ENCODE measurements at regions not wholly inside any gene's neighbourhood (a gene's known extent, or its start where the extent isn't known, plus 50 kb on each side); places are given as distances from the start of the nearest gene placed in this dataset.
A peak's percentile ranks its signal among the peaks of the same experiment; 100 is the strongest.

DNA sequence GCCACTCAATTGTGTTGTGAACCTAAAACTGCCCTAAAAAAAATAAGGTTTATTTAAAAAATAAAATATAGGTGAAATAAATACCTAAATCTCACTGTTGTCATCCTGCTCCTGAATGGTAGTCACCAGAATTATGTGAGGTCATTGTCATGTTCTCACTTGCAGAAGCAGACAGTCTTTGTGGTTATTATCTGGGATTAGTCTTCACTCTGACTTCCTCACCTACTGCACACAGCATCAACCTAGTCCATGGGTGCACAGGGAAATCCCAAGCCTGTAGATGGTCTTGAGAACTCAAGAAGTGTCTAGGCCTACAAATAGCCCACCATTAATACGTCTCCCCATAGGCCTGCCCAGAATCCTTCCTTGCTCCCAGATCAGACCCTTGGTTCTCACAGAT is 97.0 kb downstream of the FOXF2 start:
- H3K27ac Mint-ChIP-seq, result no peak overlapping the region

DNA sequence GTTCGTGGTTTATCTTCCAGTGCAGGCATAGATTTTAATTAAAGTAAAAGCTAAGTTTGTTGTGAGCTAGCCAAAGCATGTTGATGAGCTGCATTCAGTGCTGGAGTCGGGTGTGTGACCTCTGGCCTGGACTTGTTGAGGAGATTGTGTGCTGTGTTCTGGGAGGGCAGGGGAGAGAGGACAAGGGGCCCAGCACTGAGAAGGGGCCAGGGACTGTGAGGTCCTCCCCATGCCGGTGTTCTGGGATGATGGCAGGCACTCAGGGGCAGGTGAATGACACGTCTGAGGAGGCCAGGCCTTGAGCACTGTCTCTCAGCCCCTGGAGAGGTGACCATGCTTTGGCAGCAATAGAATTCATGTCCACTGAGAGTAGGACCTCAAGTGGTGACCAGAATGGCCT is 97.9 kb downstream of the FOXF2 start:
- H3K36me3 ChIP-seq (ENCODE audit: control insufficient read depth, insufficient read depth, low read length), result no peaks in the 10 kb centered on the region
- H3K4me3 Mint-ChIP-seq, result no peak overlapping the region
- ATAC-seq (ENCODE audit: low read depth in 2 of 2) (no peak), DNase-seq (no peak)
- H3K4me1 ChIP-seq (ENCODE audit: control insufficient read depth, insufficient read depth, low read length, poor library complexity, severe bottlenecking), result no peaks in the 10 kb centered on the region
- H3K27me3 Mint-ChIP-seq, result peaks cover 2% of the 10 kb centered on the region
- H3K4me1 Mint-ChIP-seq, result no peaks in the 10 kb centered on the region
- H3K27ac ChIP-seq (ENCODE audit: insufficient read depth, low read length, poor library complexity, severe bottlenecking), result no peak overlapping the region
- H3K4me3 ChIP-seq (ENCODE audit: low read depth, low read length), result no peak overlapping the region
- H3K36me3 Mint-ChIP-seq, result no peaks in the 10 kb centered on the region
- H3K9me3 ChIP-seq (ENCODE audit: control insufficient read depth in 2 of 2, low read length in 2 of 2), result no peaks in the 10 kb centered on the region
- peaks cover 2% of the 10 kb centered on the region for H3K27me3 ChIP-seq (ENCODE audit: control insufficient read depth, insufficient read depth, low read length)
- H3K9me3 Mint-ChIP-seq, result peaks cover 0 to 2% (median 0%) of the 10 kb centered on the region in 7 donors
- H3K27ac Mint-ChIP-seq, result no peak overlapping the region

More for the DNA sequence above, 97.0 kb downstream of the FOXF2 start:
- Mint-ChIP-seq H3K27me3 (peaks cover 6% of the 10 kb centered on the region), H3K4me3 (no peak overlapping the region), H3K36me3 (no peaks in the 10 kb centered on the region), H3K9me3 (peaks cover 0 to 6% (median 0%) of the 10 kb centered on the region in 7 donors), H3K4me1 (no peaks in the 10 kb centered on the region)
- H3K27ac ChIP-seq (ENCODE audit: insufficient read depth, low read length, poor library complexity, severe bottlenecking), result no peak overlapping the region
- no peaks in the 10 kb centered on the region for H3K36me3 ChIP-seq (ENCODE audit: control insufficient read depth, insufficient read depth, low read length)
- DNase-seq (no peak), ATAC-seq (ENCODE audit: low read depth in 2 of 2) (no peak)
- no peaks in the 10 kb centered on the region for H3K9me3 ChIP-seq (ENCODE audit: control insufficient read depth in 2 of 2, low read length in 2 of 2)
- H3K27me3 ChIP-seq (ENCODE audit: control insufficient read depth, insufficient read depth, low read length), result peaks cover 2% of the 10 kb centered on the region
- H3K4me1 ChIP-seq (ENCODE audit: control insufficient read depth, insufficient read depth, low read length, poor library complexity, severe bottlenecking), result no peaks in the 10 kb centered on the region
- no peak overlapping the region for H3K4me3 ChIP-seq (ENCODE audit: low read depth, low read length)

DNA sequence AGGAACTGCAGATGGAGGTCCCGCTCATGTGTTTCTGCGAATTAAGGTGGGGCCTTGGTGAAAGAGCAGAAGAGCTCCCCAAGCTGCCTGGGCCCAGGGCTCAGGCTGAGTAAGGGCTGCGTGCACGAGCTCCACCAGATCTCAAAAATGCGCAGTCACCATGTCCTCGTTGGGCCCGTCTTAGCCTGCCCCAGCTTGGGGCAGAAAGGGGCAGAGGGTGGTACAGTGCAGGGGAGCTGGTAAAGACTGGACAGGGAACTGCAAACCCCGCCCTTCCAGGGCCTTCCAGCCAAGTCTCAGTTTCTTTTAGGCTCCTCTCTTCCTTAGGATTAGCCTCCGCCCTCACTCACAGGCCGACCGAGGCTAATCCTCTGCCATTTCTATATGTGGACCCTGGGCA is 101.6 kb downstream of the FOXF2 start:
- ATAC-seq (ENCODE audit: low read depth in 2 of 2) (no peak), DNase-seq (no peak)
- no peak overlapping the region for H3K27ac ChIP-seq (ENCODE audit: insufficient read depth, low read length, poor library complexity, severe bottlenecking)
- no peaks in the 10 kb centered on the region for H3K4me1 ChIP-seq (ENCODE audit: control insufficient read depth, insufficient read depth, low read length, poor library complexity, severe bottlenecking)
- H3K27me3 ChIP-seq (ENCODE audit: control insufficient read depth, insufficient read depth, low read length), result no peaks in the 10 kb centered on the region
- Mint-ChIP-seq H3K4me1 (no peaks in the 10 kb centered on the region), H3K27ac (no peak overlapping the region), H3K9me3 (peaks cover 0 to 1% (median 0%) of the 10 kb centered on the region in 7 donors), H3K36me3 (no peaks in the 10 kb centered on the region), H3K27me3 (no peaks in the 10 kb centered on the region), H3K4me3 (no peak overlapping the region)
- H3K4me3 ChIP-seq (ENCODE audit: low read depth, low read length), result no peak overlapping the region
- no peaks in the 10 kb centered on the region for H3K36me3 ChIP-seq (ENCODE audit: control insufficient read depth, insufficient read depth, low read length)
- no peaks in the 10 kb centered on the region for H3K9me3 ChIP-seq (ENCODE audit: control insufficient read depth in 2 of 2, low read length in 2 of 2)

DNA sequence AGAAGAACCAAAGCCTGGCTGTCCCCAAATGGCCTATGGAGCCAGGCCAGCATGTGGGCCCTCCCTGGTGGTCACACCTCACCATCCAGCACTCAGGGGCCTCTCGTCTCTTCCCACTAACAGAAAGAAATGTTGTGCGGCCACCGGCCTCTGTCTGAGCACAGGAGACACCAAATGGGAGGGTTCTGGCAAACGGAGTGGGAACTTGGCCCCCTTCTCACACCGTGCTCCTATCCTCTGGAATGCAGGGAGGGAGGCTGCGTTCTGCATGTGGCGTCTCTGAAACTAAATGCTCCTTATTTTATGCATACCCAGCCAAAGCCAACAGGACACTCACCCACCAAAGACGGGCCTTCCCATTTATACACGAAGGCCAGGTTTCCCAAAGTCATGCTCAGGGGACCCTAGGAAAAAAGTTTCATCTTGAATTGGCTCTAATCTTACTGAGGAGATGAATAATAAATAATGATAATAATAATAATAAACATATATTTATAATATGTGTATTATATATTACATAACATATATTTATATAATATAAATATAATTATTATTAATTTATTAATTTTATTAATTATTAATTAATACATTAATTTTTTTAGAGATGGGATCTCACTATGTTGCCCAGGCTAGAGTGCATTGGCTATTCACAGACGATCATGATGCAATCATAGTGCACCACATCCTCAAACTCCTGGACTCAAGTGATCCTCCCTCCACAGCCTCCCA is 102.4 kb downstream of the FOXF2 start:
- Mint-ChIP-seq H3K36me3 (no peaks in the 10 kb centered on the region), H3K9me3 (peaks cover 0 to 8% (median 0%) of the 10 kb centered on the region in 7 donors), H3K4me1 (no peaks in the 10 kb centered on the region), H3K4me3 (no peak overlapping the region), H3K27ac (no peak overlapping the region), H3K27me3 (no peaks in the 10 kb centered on the region)
- H3K27ac ChIP-seq (ENCODE audit: insufficient read depth, low read length, poor library complexity, severe bottlenecking), result no peak overlapping the region
- DNase-seq (no peak), ATAC-seq (ENCODE audit: low read depth in 2 of 2) (no peak)
- H3K4me3 ChIP-seq (ENCODE audit: low read depth, low read length), result no peak overlapping the region
- H3K4me1 ChIP-seq (ENCODE audit: control insufficient read depth, insufficient read depth, low read length, poor library complexity, severe bottlenecking), result no peaks in the 10 kb centered on the region
- no peaks in the 10 kb centered on the region for H3K9me3 ChIP-seq (ENCODE audit: control insufficient read depth in 2 of 2, low read length in 2 of 2)
- H3K36me3 ChIP-seq (ENCODE audit: control insufficient read depth, insufficient read depth, low read length), result no peaks in the 10 kb centered on the region
- no peaks in the 10 kb centered on the region for H3K27me3 ChIP-seq (ENCODE audit: control insufficient read depth, insufficient read depth, low read length)

DNA sequence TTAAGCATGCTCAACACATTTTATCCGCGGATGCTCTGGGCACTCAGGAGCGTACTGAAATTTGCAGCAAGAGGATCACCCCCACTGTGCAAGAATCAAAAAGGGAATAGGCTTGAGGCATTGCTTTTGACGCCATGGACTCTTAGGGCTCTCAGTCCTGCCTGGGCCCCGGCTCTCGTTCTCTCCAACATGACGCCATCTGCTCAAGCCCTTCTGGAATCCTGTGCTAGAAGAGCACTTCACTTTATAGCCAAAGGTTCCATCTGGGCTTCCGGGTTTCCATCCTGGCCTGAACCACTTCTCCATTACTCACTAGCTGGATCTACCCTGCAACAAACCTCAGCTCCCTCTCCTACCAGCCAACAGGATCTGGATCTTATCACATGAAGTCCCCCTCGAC is 105.3 kb downstream of the FOXF2 start:
- Histone ChIP-seq H3K4me1 (ENCODE audit: control insufficient read depth, insufficient read depth, low read length, poor library complexity, severe bottlenecking) (no peaks in the 10 kb centered on the region), H3K36me3 (ENCODE audit: control insufficient read depth, insufficient read depth, low read length) (no peaks in the 10 kb centered on the region), H3K27me3 (ENCODE audit: control insufficient read depth, insufficient read depth, low read length) (no peaks in the 10 kb centered on the region), H3K4me3 (ENCODE audit: low read depth, low read length) (no peak overlapping the region), H3K27ac (ENCODE audit: insufficient read depth, low read length, poor library complexity, severe bottlenecking) (no peak overlapping the region), H3K9me3 (ENCODE audit: control insufficient read depth in 2 of 2, low read length in 2 of 2) (no peaks in the 10 kb centered on the region)
- Mint-ChIP-seq H3K4me3 (no peak overlapping the region), H3K36me3 (no peaks in the 10 kb centered on the region), H3K27ac (peak overlapping the region in 1 of 3 donors; percentile 55), H3K27me3 (no peaks in the 10 kb centered on the region), H3K4me1 (no peaks in the 10 kb centered on the region), H3K9me3 (peaks cover 0 to 8% (median 0%) of the 10 kb centered on the region in 7 donors)
- no peak for DNase-seq
- ATAC-seq (ENCODE audit: low read depth in 2 of 2), result no peak

DNA sequence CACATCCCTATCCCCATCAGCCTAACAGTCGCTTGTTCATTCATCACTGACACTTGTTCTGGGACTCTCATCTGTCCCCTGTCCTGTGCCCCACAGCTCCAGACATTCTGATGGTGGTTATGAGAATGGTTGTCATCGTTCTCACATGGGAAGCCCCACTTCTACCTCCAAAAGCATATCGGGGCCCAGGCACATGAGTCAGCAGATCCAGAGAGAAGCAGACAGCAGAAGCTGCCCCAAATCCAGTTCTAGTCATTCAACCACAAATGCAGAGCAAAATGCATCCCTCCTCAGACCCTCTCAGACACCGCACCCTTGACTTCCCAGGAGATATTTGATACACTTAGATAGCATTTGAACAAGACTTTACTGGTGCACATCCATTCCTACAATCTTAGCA is 106.0 kb downstream of the FOXF2 start:
- Mint-ChIP-seq H3K27me3 (peaks cover 5% of the 10 kb centered on the region), H3K36me3 (no peaks in the 10 kb centered on the region), H3K9me3 (peaks cover 0 to 8% (median 0%) of the 10 kb centered on the region in 7 donors), H3K4me3 (no peak overlapping the region), H3K4me1 (no peaks in the 10 kb centered on the region), H3K27ac (no peak overlapping the region)
- Histone ChIP-seq H3K36me3 (ENCODE audit: control insufficient read depth, insufficient read depth, low read length) (no peaks in the 10 kb centered on the region), H3K27ac (ENCODE audit: insufficient read depth, low read length, poor library complexity, severe bottlenecking) (no peak overlapping the region), H3K4me3 (ENCODE audit: low read depth, low read length) (no peak overlapping the region), H3K4me1 (ENCODE audit: control insufficient read depth, insufficient read depth, low read length, poor library complexity, severe bottlenecking) (no peaks in the 10 kb centered on the region), H3K27me3 (ENCODE audit: control insufficient read depth, insufficient read depth, low read length) (no peaks in the 10 kb centered on the region), H3K9me3 (ENCODE audit: control insufficient read depth in 2 of 2, low read length in 2 of 2) (no peaks in the 10 kb centered on the region)
- no peak for DNase-seq
- ATAC-seq (ENCODE audit: low read depth in 2 of 2), result no peak

DNA sequence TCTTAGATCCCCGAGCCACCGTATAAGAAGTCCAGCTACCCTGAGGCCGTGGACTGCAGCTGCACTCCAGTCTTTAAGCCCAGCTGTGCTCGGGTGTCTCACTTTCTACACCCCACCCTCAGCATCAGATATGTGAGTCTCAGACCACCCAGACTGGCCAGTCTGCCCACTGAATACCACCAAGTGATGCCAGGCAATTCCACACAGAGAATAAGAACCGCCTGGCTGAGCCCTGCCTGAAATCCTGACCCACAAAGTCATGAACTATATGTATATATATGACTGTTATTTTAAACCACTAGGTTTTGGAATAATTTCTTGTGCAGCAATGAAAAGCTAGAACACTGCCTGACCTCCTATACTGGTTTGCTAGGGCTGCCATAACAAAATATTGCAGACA is 106.7 kb downstream of the FOXF2 start:
- Mint-ChIP-seq H3K9me3 (peaks cover 0 to 8% (median 0%) of the 10 kb centered on the region in 7 donors), H3K4me3 (no peak overlapping the region), H3K36me3 (no peaks in the 10 kb centered on the region), H3K27me3 (peaks cover 10% of the 10 kb centered on the region), H3K4me1 (no peaks in the 10 kb centered on the region), H3K27ac (no peak overlapping the region)
- H3K4me1 ChIP-seq (ENCODE audit: control insufficient read depth, insufficient read depth, low read length, poor library complexity, severe bottlenecking), result no peaks in the 10 kb centered on the region
- H3K27me3 ChIP-seq (ENCODE audit: control insufficient read depth, insufficient read depth, low read length), result no peaks in the 10 kb centered on the region
- H3K36me3 ChIP-seq (ENCODE audit: control insufficient read depth, insufficient read depth, low read length), result no peaks in the 10 kb centered on the region
- no peak overlapping the region for H3K4me3 ChIP-seq (ENCODE audit: low read depth, low read length)
- H3K9me3 ChIP-seq (ENCODE audit: control insufficient read depth in 2 of 2, low read length in 2 of 2), result no peaks in the 10 kb centered on the region
- no peak overlapping the region for H3K27ac ChIP-seq (ENCODE audit: insufficient read depth, low read length, poor library complexity, severe bottlenecking)
- ATAC-seq (ENCODE audit: low read depth in 2 of 2) (no peak), DNase-seq (no peak)

Measured in CD4-positive, CD25-positive, alpha-beta regulatory T cell (primary cell).